ENCODE measurements at regions not wholly inside any gene's neighbourhood (a gene's known extent, or its start where the extent isn't known, plus 50 kb on each side); places are given as distances from the start of the nearest gene placed in this dataset.
A peak's percentile ranks its signal among the peaks of the same experiment; 100 is the strongest.
"Not testable (repeated sequence)": the region's sequence is repeated elsewhere in the genome, so short reads cannot be mapped to it uniquely, and the experiment has no call there.

- no peaks in the 10 kb centered on the region for H3K4me1 Mint-ChIP-seq (ENCODE audit: low read depth, unreplicated experiment)
- TF ChIP-seq, protein P1, sequence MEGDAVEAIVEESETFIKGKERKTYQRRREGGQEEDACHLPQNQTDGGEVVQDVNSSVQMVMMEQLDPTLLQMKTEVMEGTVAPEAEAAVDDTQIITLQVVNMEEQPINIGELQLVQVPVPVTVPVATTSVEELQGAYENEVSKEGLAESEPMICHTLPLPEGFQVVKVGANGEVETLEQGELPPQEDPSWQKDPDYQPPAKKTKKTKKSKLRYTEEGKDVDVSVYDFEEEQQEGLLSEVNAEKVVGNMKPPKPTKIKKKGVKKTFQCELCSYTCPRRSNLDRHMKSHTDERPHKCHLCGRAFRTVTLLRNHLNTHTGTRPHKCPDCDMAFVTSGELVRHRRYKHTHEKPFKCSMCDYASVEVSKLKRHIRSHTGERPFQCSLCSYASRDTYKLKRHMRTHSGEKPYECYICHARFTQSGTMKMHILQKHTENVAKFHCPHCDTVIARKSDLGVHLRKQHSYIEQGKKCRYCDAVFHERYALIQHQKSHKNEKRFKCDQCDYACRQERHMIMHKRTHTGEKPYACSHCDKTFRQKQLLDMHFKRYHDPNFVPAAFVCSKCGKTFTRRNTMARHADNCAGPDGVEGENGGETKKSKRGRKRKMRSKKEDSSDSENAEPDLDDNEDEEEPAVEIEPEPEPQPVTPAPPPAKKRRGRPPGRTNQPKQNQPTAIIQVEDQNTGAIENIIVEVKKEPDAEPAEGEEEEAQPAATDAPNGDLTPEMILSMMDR (IDR thresholded peaks at IDR 0.05; ENCODE audit: unreplicated experiment): no peak
- H3K9me3 Mint-ChIP-seq (ENCODE audit: low read depth, unreplicated experiment): peaks cover 4% of the 10 kb centered on the region
- no peak overlapping the region for H3K4me3 Mint-ChIP-seq (ENCODE audit: low read depth, unreplicated experiment)
- CTCF ChIA-PET: no interaction called here
- intact Hi-C loops (cut with micrococcal nuclease; ENCODE audit: unreplicated experiment): no loop called here
- H3K27me3 Mint-ChIP-seq (ENCODE audit: unreplicated experiment): no peaks in the 10 kb centered on the region
- H3K27ac Mint-ChIP-seq (ENCODE audit: unreplicated experiment): no peak overlapping the region
- BruUV-seq (replicated peaks): no TSS peak
- no peaks in the 10 kb centered on the region for H3K36me3 Mint-ChIP-seq (ENCODE audit: insufficient read depth, unreplicated experiment)
- DNase-seq: no peak
Measured at GRCh38 chr10:64699244-64699643, 1178.0 kb downstream of the REEP3 start.

- H3K4me1 Mint-ChIP-seq (ENCODE audit: low read depth, unreplicated experiment); H3K9me3 Mint-ChIP-seq (ENCODE audit: low read depth, unreplicated experiment); H3K27ac Mint-ChIP-seq (ENCODE audit: unreplicated experiment); CTCF ChIA-PET; intact Hi-C loops (cut with micrococcal nuclease; ENCODE audit: unreplicated experiment); BruUV-seq (replicated peaks); H3K4me3 Mint-ChIP-seq (ENCODE audit: low read depth, unreplicated experiment); DNase-seq; H3K27me3 Mint-ChIP-seq (ENCODE audit: unreplicated experiment); H3K36me3 Mint-ChIP-seq (ENCODE audit: insufficient read depth, unreplicated experiment): not testable (repeated sequence)
Measured at GRCh38 chr10:64702086-64702485, 1180.9 kb downstream of the REEP3 start.

DNA sequence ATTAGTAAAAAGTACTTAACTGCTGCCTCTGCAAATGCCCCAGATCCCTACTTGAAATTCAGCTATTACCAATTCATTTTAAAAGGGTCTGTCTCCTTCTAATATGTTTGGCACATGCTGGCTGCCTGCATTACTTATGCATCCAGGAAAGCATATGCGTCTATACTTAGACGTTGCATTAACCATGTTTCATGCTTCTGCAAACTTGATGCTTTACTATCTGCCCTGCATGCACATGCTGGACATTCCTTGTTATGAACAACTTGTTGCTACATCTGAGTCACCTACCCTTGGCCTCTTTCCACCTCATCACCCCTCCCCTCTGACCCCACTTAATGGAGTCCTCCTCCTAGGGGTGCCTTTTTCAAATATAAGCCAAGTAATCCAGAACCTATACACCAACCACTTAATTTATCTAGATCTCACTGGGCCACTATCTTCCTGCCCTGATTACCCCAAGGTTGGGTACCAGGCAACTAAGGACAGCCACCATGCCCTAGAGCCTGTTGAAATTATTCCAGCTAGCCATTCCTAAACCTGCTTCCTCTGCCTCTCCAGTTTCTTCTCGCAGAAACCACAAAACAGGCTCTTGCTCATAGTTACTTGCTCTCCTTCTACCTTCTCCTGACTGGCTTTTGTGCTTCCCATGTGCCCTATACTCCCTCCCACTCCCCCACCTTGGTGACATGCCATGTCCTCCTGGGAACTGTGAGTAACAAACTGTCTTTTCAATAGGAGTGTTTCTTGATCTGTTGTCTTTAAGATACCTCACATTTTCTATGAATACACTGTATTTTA is 1187.9 kb downstream of the REEP3 start:
- no peaks in the 10 kb centered on the region for H3K27me3 Mint-ChIP-seq (ENCODE audit: unreplicated experiment)
- TF ChIP-seq, protein P1 (IDR thresholded peaks at IDR 0.05; ENCODE audit: unreplicated experiment): no peak
- H3K27ac Mint-ChIP-seq (ENCODE audit: unreplicated experiment): no peak overlapping the region
- H3K4me3 Mint-ChIP-seq (ENCODE audit: low read depth, unreplicated experiment): no peak overlapping the region
- no peaks in the 10 kb centered on the region for H3K9me3 Mint-ChIP-seq (ENCODE audit: low read depth, unreplicated experiment)
- BruUV-seq (replicated peaks): no TSS peak
- intact Hi-C loops (cut with micrococcal nuclease; ENCODE audit: unreplicated experiment): no loop called here
- DNase-seq: no peak
- CTCF ChIA-PET: no interaction called here
- no peaks in the 10 kb centered on the region for H3K4me1 Mint-ChIP-seq (ENCODE audit: low read depth, unreplicated experiment)
- no peaks in the 10 kb centered on the region for H3K36me3 Mint-ChIP-seq (ENCODE audit: insufficient read depth, unreplicated experiment)

- Mint-ChIP-seq H3K36me3 (ENCODE audit: insufficient read depth, unreplicated experiment) (peaks cover 6% of the 10 kb centered on the region), H3K4me3 (ENCODE audit: low read depth, unreplicated experiment) (no peak overlapping the region), H3K27ac (ENCODE audit: unreplicated experiment) (peak overlapping the region; percentile 40), H3K4me1 (ENCODE audit: low read depth, unreplicated experiment) (peaks cover 19% of the 10 kb centered on the region), H3K27me3 (ENCODE audit: unreplicated experiment) (no peaks in the 10 kb centered on the region), H3K9me3 (ENCODE audit: low read depth, unreplicated experiment) (peaks cover 15% of the 10 kb centered on the region)
- TF ChIP-seq, protein P1 (IDR thresholded peaks at IDR 0.05; ENCODE audit: unreplicated experiment): no peak
- BruUV-seq (replicated peaks): no TSS peak
- peak; percentile 38 for DNase-seq
- intact Hi-C loops (cut with micrococcal nuclease; ENCODE audit: unreplicated experiment): no loop called here
- CTCF ChIA-PET: no interaction called here
Measured at GRCh38 chr10:64726466-64726865, 1205.3 kb downstream of the REEP3 start.

DNA sequence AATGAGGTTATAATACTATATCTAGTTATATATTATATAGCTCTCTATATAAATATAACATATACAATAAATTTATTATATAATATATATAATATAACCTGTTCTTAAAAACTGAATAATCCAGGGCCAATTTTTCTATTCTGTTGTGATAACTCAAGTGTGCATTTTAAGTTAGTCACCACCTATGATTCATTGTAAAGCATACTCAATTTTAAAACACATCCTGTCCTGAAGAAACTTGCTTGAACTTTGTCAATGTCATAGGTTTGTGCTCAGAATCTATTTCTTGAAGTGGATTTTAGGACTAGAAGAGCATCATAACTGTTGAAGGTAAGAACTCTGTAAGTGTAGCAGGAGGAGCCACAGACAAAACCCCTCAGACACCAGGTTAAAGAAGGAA is 1209.8 kb downstream of the REEP3 start:
- Mint-ChIP-seq H3K27me3 (ENCODE audit: unreplicated experiment) (no peaks in the 10 kb centered on the region), H3K36me3 (ENCODE audit: insufficient read depth, unreplicated experiment) (peaks cover 12% of the 10 kb centered on the region), H3K4me1 (ENCODE audit: low read depth, unreplicated experiment) (peaks cover 37% of the 10 kb centered on the region), H3K4me3 (ENCODE audit: low read depth, unreplicated experiment) (peak overlapping the region; percentile 65), H3K9me3 (ENCODE audit: low read depth, unreplicated experiment) (peaks cover 8% of the 10 kb centered on the region), H3K27ac (ENCODE audit: unreplicated experiment) (peak overlapping the region; percentile 97)
- CTCF ChIA-PET: interaction anchor here (0.5 to 1.9 kb wide), 3 partner anchors 15 to 304 kb away, joined by 3 to 7 read pairs (median 4); no protein-coding TSS in a partner anchor
- no TSS peak for BruUV-seq (replicated peaks)
- intact Hi-C loops (cut with micrococcal nuclease; ENCODE audit: unreplicated experiment): loop anchor here (1.0 to 10.0 kb wide), 7 partner anchors 104 to 984 kb away; no protein-coding TSS in a partner anchor
- TF ChIP-seq, protein P1 (IDR thresholded peaks at IDR 0.05; ENCODE audit: unreplicated experiment): no peak
- no peak for DNase-seq
